ENCODE measurements at regions not wholly inside any gene's neighbourhood (a gene's known extent, or its start where the extent isn't known, plus 50 kb on each side); places are given as distances from the start of the nearest gene placed in this dataset.

DNA sequence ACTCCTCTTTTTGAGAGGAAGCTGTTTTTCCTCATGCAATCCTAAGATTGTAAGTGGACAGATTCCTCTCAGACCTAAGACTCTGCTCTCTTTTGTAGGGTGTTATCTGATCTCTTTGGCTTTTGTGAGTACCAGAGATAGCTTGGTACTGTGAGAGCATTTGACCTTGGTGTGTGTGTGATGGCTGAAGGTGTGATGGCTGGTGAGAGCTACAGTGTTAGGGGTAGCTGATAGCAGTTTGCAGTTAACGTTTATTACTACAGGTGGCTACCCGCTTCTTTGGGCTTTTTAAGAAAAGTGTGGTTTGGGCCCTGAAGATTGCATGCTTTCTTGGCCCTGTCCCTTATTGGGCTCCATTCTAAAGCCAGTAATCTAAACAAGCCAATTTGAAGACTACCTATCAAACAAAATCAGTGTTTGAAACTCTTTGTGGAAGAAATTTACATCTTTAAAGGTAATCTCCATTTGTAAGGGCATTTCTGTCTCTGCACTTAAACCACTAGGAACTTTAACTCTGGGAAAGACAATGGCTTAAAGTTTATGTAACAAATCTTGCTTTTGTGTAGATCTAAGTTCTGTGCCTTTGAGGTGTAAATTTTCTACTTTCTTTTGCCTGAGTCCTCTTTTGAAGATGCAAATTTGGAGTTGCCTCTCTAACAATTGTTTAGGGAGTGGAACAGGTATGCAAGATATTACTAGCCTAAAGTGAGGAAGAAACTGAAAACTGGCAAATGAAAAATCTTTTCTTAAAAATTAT, 85.3 kb upstream of the SERBP1 start:
- Histone ChIP-seq H3K27me3 (replicated peaks in 1 of 4; ENCODE audit: control extremely low read depth in 1 of 4, control insufficient read depth in 3 of 4, insufficient read depth in 4 of 4, low read length in 3 of 4) (no peaks in the 10 kb centered on the region), H3K9ac (ENCODE audit: low read length) (no peak overlapping the region), H2AFZ (ENCODE audit: insufficient read depth, low read depth, low read length, poor library complexity, severe bottlenecking) (no peak overlapping the region), H3K4me2 (replicated peaks; ENCODE audit: low read depth, low read length, poor library complexity, severe bottlenecking) (no peak overlapping the region), H3K36me3 (replicated peaks in 1 of 2; ENCODE audit: control extremely low read depth in 1 of 2, control insufficient read depth in 1 of 2, extremely low read depth in 1 of 2, insufficient read depth in 2 of 2, low read length in 1 of 2) (no peaks in the 10 kb centered on the region), H3K27ac (ENCODE audit: low read length in 2 of 2) (no peak overlapping the region), H3K79me2 (ENCODE audit: control insufficient read depth, insufficient read depth, low read length) (no peaks in the 10 kb centered on the region), H3K4me3 (ENCODE audit: control extremely low read depth in 1 of 5, extremely low read depth in 1 of 5, insufficient read depth in 1 of 5, low read depth in 2 of 5, low read length in 4 of 5) (no peak overlapping the region), H4K20me1 (ENCODE audit: control insufficient read depth, insufficient read depth, low read length, poor library complexity, severe bottlenecking) (no peaks in the 10 kb centered on the region), H3K4me1 (ENCODE audit: control insufficient read depth in 2 of 2, insufficient read depth in 2 of 2, low read length in 2 of 2) (no peaks in the 10 kb centered on the region), H3K9me3 (ENCODE audit: control extremely low read depth in 1 of 3, control insufficient read depth in 2 of 3, insufficient read depth in 1 of 3, low read length in 2 of 3) (peaks cover 0 to 12% (median 5%) of the 10 kb centered on the region in 3 donors)
- ATAC-seq (ENCODE audit: low read depth) (no peak), DNase-seq (no peak)
- POLR2A ChIA-PET: no interaction called here
- TF ChIP-seq EZH2 (IDR thresholded peaks at IDR 0.05; ENCODE audit: borderline replicate concordance, insufficient read depth, low read depth, low read length, poor library complexity, severe bottlenecking): no peak
- TF ChIP-seq, protein P1, sequence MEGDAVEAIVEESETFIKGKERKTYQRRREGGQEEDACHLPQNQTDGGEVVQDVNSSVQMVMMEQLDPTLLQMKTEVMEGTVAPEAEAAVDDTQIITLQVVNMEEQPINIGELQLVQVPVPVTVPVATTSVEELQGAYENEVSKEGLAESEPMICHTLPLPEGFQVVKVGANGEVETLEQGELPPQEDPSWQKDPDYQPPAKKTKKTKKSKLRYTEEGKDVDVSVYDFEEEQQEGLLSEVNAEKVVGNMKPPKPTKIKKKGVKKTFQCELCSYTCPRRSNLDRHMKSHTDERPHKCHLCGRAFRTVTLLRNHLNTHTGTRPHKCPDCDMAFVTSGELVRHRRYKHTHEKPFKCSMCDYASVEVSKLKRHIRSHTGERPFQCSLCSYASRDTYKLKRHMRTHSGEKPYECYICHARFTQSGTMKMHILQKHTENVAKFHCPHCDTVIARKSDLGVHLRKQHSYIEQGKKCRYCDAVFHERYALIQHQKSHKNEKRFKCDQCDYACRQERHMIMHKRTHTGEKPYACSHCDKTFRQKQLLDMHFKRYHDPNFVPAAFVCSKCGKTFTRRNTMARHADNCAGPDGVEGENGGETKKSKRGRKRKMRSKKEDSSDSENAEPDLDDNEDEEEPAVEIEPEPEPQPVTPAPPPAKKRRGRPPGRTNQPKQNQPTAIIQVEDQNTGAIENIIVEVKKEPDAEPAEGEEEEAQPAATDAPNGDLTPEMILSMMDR (IDR thresholded peaks at IDR 0.05): no peak
- WGBS (ENCODE audit: insufficient coverage): no CpG with 5 or more reads among the region's 2 CpGs
- H3K27ac Mint-ChIP-seq: no peak overlapping the region
- no peaks in the 10 kb centered on the region for H3K9me3 Mint-ChIP-seq (ENCODE audit: insufficient read depth)
- CTCF ChIA-PET: no interaction called here
- H3K4me1 Mint-ChIP-seq: no peaks in the 10 kb centered on the region
- no peak overlapping the region for H3K4me3 Mint-ChIP-seq
- H3K27me3 Mint-ChIP-seq: peaks cover 3% of the 10 kb centered on the region
- intact Hi-C loops (cut with micrococcal nuclease): no loop called here

DNA sequence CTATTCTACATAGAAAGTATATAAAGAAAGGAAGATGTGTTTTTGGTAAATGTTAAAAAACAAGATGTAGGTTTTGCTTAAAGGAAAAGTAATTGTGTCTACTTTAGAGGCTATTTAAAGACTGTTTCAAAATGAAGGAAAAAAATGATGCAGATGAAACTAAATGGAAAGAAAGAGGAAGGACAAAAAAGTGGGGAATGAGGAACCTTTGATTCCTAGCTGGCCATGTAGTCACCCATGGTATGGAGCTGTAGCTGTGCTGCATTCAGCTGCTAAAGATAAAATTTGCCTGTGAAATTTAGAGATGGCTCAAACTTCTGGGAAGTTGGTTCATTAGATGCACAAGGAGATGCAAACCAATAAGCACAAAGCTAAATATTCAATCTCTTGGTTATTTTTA, 86.8 kb upstream of the SERBP1 start:
- Mint-ChIP-seq H3K9me3 (ENCODE audit: insufficient read depth) (no peaks in the 10 kb centered on the region), H3K27ac (no peak overlapping the region), H3K4me3 (no peak overlapping the region), H3K4me1 (no peaks in the 10 kb centered on the region), H3K27me3 (peaks cover 3% of the 10 kb centered on the region)
- Histone ChIP-seq H3K4me1 (ENCODE audit: control insufficient read depth in 2 of 2, insufficient read depth in 2 of 2, low read length in 2 of 2) (no peaks in the 10 kb centered on the region), H3K27ac (ENCODE audit: low read length in 2 of 2) (no peak overlapping the region), H3K27me3 (replicated peaks in 1 of 4; ENCODE audit: control extremely low read depth in 1 of 4, control insufficient read depth in 3 of 4, insufficient read depth in 4 of 4, low read length in 3 of 4) (no peaks in the 10 kb centered on the region), H4K20me1 (ENCODE audit: control insufficient read depth, insufficient read depth, low read length, poor library complexity, severe bottlenecking) (no peaks in the 10 kb centered on the region), H3K36me3 (replicated peaks in 1 of 2; ENCODE audit: control extremely low read depth in 1 of 2, control insufficient read depth in 1 of 2, extremely low read depth in 1 of 2, insufficient read depth in 2 of 2, low read length in 1 of 2) (no peaks in the 10 kb centered on the region), H3K4me2 (replicated peaks; ENCODE audit: low read depth, low read length, poor library complexity, severe bottlenecking) (no peak overlapping the region), H3K79me2 (ENCODE audit: control insufficient read depth, insufficient read depth, low read length) (no peaks in the 10 kb centered on the region), H2AFZ (ENCODE audit: insufficient read depth, low read depth, low read length, poor library complexity, severe bottlenecking) (no peak overlapping the region), H3K4me3 (ENCODE audit: control extremely low read depth in 1 of 5, extremely low read depth in 1 of 5, insufficient read depth in 1 of 5, low read depth in 2 of 5, low read length in 4 of 5) (no peak overlapping the region), H3K9me3 (ENCODE audit: control extremely low read depth in 1 of 3, control insufficient read depth in 2 of 3, insufficient read depth in 1 of 3, low read length in 2 of 3) (peaks cover 0 to 12% (median 5%) of the 10 kb centered on the region in 3 donors), H3K9ac (ENCODE audit: low read length) (no peak overlapping the region)
- TF ChIP-seq, protein P1 (IDR thresholded peaks at IDR 0.05): no peak
- ChIA-PET CTCF (interaction anchor here (0.8 to 1.5 kb wide), 2 partner anchors 243 to 303 kb away, joined by 3 to 4 read pairs; no protein-coding TSS in a partner anchor), POLR2A (no interaction called here)
- intact Hi-C loops (cut with micrococcal nuclease): no loop called here
- DNase-seq (no peak), ATAC-seq (ENCODE audit: low read depth) (no peak)
